Fibroblast of pulmonary artery (primary cell): ENCODE measurements at regions not wholly inside any gene's neighbourhood (a gene's known extent, or its start where the extent isn't known, plus 50 kb on each side); places are given as distances from the start of the nearest gene placed in this dataset.
A peak's percentile ranks its signal among the peaks of the same experiment; 100 is the strongest.
"Not testable (repeated sequence)": the region's sequence is repeated elsewhere in the genome, so short reads cannot be mapped to it uniquely, and the experiment has no call there.

Experiments
- DNase-seq: peaks from one replicate; pipeline ENCODE4 v3.0.0-alpha.2; 2010; ENCODE audit warnings: low read depth
- H3K4me3 ChIP-seq: replicated peaks from 2 replicates; pipeline ENCODE4 v1.5.1; 2011; ENCODE audit warnings: low read depth, mild to moderate bottlenecking, control low read depth, low read length, moderate library complexity
- TF ChIP-seq, protein P1 (sequence below): IDR thresholded peaks from 2 replicates; pipeline ENCODE4 v1.5.1; 2011; ENCODE audit warnings: mild to moderate bottlenecking, control low read depth, low read length, inconsistent platforms; ENCODE audit errors: missing control alignments

- no peak overlapping the region for H3K4me3 ChIP-seq
- TF ChIP-seq, protein P1, sequence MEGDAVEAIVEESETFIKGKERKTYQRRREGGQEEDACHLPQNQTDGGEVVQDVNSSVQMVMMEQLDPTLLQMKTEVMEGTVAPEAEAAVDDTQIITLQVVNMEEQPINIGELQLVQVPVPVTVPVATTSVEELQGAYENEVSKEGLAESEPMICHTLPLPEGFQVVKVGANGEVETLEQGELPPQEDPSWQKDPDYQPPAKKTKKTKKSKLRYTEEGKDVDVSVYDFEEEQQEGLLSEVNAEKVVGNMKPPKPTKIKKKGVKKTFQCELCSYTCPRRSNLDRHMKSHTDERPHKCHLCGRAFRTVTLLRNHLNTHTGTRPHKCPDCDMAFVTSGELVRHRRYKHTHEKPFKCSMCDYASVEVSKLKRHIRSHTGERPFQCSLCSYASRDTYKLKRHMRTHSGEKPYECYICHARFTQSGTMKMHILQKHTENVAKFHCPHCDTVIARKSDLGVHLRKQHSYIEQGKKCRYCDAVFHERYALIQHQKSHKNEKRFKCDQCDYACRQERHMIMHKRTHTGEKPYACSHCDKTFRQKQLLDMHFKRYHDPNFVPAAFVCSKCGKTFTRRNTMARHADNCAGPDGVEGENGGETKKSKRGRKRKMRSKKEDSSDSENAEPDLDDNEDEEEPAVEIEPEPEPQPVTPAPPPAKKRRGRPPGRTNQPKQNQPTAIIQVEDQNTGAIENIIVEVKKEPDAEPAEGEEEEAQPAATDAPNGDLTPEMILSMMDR = no peak
- DNase-seq = no peak
Observed at GRCh38 chr2:215723631-215724011, 287.8 kb upstream of the FN1 start.

GRCh38 chr2:215722986-215723630 is 287.2 kb upstream of the FN1 start:
- no peak overlapping the region for H3K4me3 ChIP-seq
- TF ChIP-seq, protein P1 = no peak
- DNase-seq = no peak

GRCh38 chr2:215722125-215722524 is 286.3 kb upstream of the FN1 start:
- DNase-seq = no peak
- no peak overlapping the region for H3K4me3 ChIP-seq
- TF ChIP-seq, protein P1 = no peak

GRCh38 chr2:215721515-215721914 is 285.6 kb upstream of the FN1 start:
- DNase-seq, H3K4me3 ChIP-seq: not testable (repeated sequence)

- TF ChIP-seq, protein P1 = no peak
- H3K4me3 ChIP-seq = peak overlapping the region; percentile 44
- no peak for DNase-seq
Observed at GRCh38 chr2:215718890-215719289, 283.0 kb upstream of the FN1 start.

DNA sequence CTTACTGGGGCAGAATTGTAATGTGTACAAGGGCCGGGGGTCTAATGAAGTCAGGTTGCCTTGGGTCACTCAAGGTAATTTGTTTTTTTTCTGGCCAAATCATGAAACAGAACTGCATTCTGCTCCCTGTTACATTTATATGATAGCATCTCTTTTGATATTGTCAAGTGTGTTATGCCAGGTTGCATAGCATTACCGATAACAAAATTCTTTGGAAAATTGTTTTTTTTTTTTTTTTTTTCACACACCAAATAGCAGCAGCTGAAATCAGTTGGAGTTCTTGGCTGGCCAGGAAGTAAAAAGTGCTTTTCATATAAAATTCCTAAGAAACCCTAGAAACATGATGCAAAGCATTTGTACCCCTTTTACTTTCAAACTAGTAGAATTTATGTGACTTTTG is 282.6 kb upstream of the FN1 start:
- peak overlapping the region; percentile 44 for H3K4me3 ChIP-seq
- TF ChIP-seq, protein P1 = no peak
- no peak for DNase-seq

- DNase-seq = peak; percentile 83
- TF ChIP-seq, protein P1 = no peak
- peak overlapping the region; percentile 44 for H3K4me3 ChIP-seq
Observed at GRCh38 chr2:215717501-215718381, 281.9 kb upstream of the FN1 start.
